Fibroblast of skin of right biceps (primary cell): ENCODE measurements at regions not wholly inside any gene's neighbourhood (a gene's known extent, or its start where the extent isn't known, plus 50 kb on each side); places are given as distances from the start of the nearest gene placed in this dataset.
"Not testable (repeated sequence)": the region's sequence is repeated elsewhere in the genome, so short reads cannot be mapped to it uniquely, and the experiment has no call there.

Experiments used
- DNase-seq: peaks from one replicate; pipeline ENCODE4 v3.0.0-alpha.2; 2013

GRCh38 chr15:36191459-36191858, 388.0 kb upstream of the CDIN1 start:
- DNase-seq = no peak

GRCh38 chr15:36195361-36196007, 383.9 kb upstream of the CDIN1 start:
- DNase-seq = not testable (repeated sequence)

- peak; percentile 23 for DNase-seq
Observed at GRCh38 chr15:36208868-36209582, 370.4 kb upstream of the CDIN1 start.

DNA sequence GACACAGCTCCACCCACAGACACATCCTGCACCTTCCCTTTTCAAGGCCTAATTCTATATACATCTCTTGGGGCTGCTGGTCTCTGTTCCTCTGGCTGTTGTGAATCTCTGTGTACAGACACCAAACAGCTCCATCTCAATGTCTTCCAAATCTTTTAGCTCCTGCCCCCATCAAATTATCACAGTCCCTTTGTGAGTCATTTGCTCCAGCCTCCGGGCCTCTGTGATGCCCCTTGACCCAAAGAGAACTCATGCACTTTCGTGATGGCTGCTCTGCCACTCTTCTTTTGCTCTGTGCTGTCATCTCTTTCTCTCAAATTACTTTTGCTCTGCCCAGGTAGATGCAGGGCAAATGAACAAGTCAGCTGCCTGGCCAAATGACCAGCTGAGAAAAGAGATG, 369.0 kb upstream of the CDIN1 start:
- no peak for DNase-seq

DNA sequence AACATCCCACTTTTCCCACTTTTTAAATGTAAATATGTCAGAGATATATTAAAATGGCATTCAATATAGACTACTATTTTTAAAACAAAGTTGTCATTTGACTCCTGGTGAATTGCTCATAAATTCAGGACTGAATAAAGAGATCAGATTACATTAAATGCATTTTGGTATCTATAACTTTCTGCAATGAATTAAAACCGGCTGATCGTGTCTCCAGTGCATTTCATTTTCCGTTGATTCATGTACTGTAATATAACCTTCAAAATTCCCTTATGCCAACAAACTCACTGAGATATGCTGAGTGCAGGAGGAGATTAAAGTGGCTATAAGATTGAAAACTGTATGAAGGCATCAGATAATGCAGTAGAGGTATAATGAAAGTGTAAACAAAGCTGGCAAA, 361.1 kb upstream of the CDIN1 start:
- peak; percentile 21 for DNase-seq

- no peak for DNase-seq
Observed at GRCh38 chr15:36218991-36219390, 360.4 kb upstream of the CDIN1 start.

DNA sequence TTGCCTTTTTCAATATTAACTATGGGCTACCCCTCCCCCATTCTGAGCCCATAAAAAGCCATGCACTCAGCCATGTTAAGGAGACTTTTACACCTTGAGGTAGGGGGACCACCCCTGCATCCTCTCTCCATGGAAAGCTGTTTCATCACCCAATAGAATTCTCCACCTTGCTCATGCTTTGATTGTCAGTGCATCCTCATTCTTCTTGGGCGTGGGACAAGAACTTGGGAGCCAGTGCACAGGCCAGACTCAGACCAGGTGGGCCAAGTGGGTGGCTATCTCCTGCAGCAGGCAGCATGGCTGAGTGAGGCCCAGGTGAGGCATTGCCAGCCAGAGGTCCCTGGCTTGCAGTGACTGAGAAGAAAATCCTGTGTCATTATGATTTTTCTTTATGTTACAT, 357.4 kb upstream of the CDIN1 start:
- no peak for DNase-seq

- peak; percentile 66 for DNase-seq
Observed at GRCh38 chr15:36230776-36231175, 348.6 kb upstream of the CDIN1 start.

GRCh38 chr15:36232491-36232890, 346.9 kb upstream of the CDIN1 start:
- no peak for DNase-seq

- no peak for DNase-seq
Observed at GRCh38 chr15:36234743-36235142, 344.7 kb upstream of the CDIN1 start.

DNA sequence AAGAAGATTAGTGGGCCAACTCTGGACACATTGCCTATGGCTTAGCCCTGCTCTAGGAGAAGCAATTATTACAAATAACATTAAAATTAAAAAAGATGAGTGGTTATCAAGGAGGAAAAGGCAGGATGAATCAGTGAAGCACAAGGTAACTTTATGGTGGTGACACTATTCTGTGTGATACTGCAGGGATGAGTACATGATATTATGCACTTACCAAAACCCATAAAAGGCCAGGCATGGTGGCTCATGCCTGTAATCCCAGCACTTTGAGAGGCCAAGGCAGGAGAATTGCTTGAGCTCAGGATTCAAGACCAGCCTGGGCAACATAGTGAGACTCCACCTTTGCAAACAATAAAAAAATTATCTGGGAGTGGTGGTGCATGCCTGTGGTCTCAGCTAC, 344.3 kb upstream of the CDIN1 start:
- DNase-seq = no peak

GRCh38 chr15:36239509-36239908, 339.9 kb upstream of the CDIN1 start:
- no peak for DNase-seq

GRCh38 chr15:36251450-36251849, 328.0 kb upstream of the CDIN1 start:
- no peak for DNase-seq

GRCh38 chr15:36252146-36252711, 327.2 kb upstream of the CDIN1 start:
- DNase-seq = no peak

- peak; percentile 19 for DNase-seq
Observed at GRCh38 chr15:36254426-36254825, 325.0 kb upstream of the CDIN1 start.

DNA sequence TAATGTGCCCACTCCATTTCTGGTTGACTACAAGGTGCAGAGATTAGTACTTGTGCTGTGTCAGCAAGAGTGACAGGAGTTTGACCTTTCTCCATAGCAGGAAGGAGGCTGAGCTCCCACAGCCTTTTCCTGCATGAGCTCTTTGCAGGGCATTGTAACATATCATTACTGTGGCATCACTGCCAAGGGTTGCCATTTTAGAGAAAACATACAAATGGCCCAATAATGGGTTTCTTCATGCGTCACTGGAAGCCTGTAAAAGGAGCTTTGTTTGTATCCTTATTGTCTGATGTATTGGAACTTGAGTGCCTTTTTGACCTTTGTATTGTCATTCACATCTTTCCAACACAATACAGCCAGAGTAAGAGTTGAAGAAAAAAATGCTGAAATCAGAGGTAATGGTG, 323.0 kb upstream of the CDIN1 start:
- no peak for DNase-seq

GRCh38 chr15:36263666-36264065, 315.8 kb upstream of the CDIN1 start:
- no peak for DNase-seq

GRCh38 chr15:36265422-36265821, 314.0 kb upstream of the CDIN1 start:
- no peak for DNase-seq

DNA sequence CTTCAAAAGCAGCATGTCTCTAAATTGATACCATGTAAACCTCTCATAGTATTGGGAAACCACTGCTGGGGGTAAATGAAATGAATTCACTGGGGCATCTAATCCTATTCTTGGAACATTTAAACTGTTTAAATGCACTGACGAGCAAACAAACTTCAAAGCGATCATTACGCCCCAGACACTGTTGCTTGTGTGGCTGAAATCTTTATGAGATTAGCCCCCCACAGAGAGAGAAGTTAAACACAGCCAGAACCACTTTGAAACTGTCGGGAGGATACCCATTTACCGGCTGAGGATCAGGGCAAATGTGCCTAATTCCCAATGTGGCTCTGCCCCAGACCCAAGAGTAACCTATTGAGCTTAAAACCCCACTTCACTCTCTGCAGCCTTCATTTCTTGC, 308.4 kb upstream of the CDIN1 start:
- DNase-seq = no peak

- DNase-seq = peak; percentile 5
Observed at GRCh38 chr15:36275656-36276055, 303.8 kb upstream of the CDIN1 start.

DNA sequence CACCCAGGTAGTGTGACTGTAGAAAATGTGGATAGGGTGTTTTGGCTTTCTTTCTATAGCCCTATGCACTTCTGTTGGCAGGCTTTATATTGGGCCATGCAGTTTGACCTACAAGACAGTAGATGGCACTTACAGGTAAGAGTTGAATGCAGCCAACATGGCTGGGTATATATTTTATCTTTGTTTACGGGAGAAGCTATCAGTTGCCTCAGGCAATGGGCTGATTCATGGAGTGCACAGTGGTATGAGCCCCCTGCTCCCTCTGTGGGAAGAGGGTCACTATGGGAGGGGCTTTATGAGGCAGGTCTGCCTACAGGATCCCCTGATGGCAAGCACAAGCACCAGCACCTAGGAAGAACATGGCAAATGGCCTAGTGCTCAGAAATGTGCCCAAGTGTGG, 301.2 kb upstream of the CDIN1 start:
- peak; percentile 48 for DNase-seq

DNA sequence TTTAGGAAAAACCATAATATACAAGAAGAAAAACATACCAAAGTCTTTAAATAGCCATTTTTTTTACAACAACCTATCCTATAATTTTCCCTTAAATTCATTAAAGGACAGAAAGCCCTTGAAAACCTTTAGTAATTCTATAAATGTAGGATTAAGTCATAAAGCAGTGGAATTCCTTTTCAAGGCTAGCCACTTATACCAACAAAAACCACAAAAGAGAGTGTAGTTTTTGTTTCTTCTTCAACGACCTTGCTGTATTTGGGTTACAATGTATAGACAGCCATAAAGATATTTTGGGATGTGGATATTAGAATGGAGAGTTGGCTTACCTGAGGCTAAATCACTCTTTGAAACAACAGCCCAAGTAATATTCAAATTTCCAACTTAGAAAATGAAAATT, 296.6 kb upstream of the CDIN1 start:
- no peak for DNase-seq

- no peak for DNase-seq
Observed at GRCh38 chr15:36284911-36285310, 294.5 kb upstream of the CDIN1 start.

- no peak for DNase-seq
Observed at GRCh38 chr15:36291501-36291900, 287.9 kb upstream of the CDIN1 start.

GRCh38 chr15:36294359-36294758, 285.1 kb upstream of the CDIN1 start:
- DNase-seq = peak; percentile 7
